GM19468 (cell line): ENCODE measurements at regions not wholly inside any gene's neighbourhood (a gene's known extent, or its start where the extent isn't known, plus 50 kb on each side); places are given as distances from the start of the nearest gene placed in this dataset.

Experiments
- ATAC-seq: cut with Tn5 transposase; IDR thresholded peaks from one replicate; pipeline ENCODE4 v1.9.1; 2021; ENCODE audit warnings: mild to moderate bottlenecking, moderate library complexity, moderate number of reproducible peaks; ENCODE audit not compliant: unreplicated experiment; ENCODE audit errors: extremely low read depth

- peak; percentile 27 for ATAC-seq
Measured at GRCh38 chr2:195029804-195030654, 627.0 kb upstream of the SLC39A10 start.

- no peak for ATAC-seq
Measured at GRCh38 chr2:195027947-195028346, 629.1 kb upstream of the SLC39A10 start.

GRCh38 chr2:195026261-195026660 is 630.8 kb upstream of the SLC39A10 start:
- ATAC-seq = no peak

- no peak for ATAC-seq
Measured at GRCh38 chr2:195022508-195022830, 634.6 kb upstream of the SLC39A10 start.

GRCh38 chr2:195021711-195022507 is 635.1 kb upstream of the SLC39A10 start:
- peak; percentile 66 for ATAC-seq

- ATAC-seq = no peak
Measured at GRCh38 chr2:195018462-195018861, 638.6 kb upstream of the SLC39A10 start.

GRCh38 chr2:195017890-195018289 is 639.1 kb upstream of the SLC39A10 start:
- no peak for ATAC-seq

GRCh38 chr2:195016841-195017240 is 640.2 kb upstream of the SLC39A10 start:
- no peak for ATAC-seq

GRCh38 chr2:195009202-195009601 is 647.8 kb upstream of the SLC39A10 start:
- ATAC-seq = no peak

- ATAC-seq = no peak
Measured at GRCh38 chr2:195006856-195007255, 650.2 kb upstream of the SLC39A10 start.

GRCh38 chr2:195003881-195004471 is 653.0 kb upstream of the SLC39A10 start:
- no peak for ATAC-seq

GRCh38 chr2:195001924-195002323 is 655.1 kb upstream of the SLC39A10 start:
- ATAC-seq = no peak

GRCh38 chr2:194999771-195000170 is 657.3 kb upstream of the SLC39A10 start:
- ATAC-seq = no peak

- no peak for ATAC-seq
Measured at GRCh38 chr2:194992648-194993047, 664.4 kb upstream of the SLC39A10 start.

- no peak for ATAC-seq
Measured at GRCh38 chr2:194985258-194985657, 671.8 kb upstream of the SLC39A10 start.

- ATAC-seq = no peak
Measured at GRCh38 chr2:194962254-194962653, 694.8 kb upstream of the SLC39A10 start.

GRCh38 chr2:194954218-194954617 is 702.8 kb upstream of the SLC39A10 start:
- no peak for ATAC-seq

- no peak for ATAC-seq
Measured at GRCh38 chr2:194946826-194947225, 710.2 kb upstream of the SLC39A10 start.

- ATAC-seq = no peak
Measured at GRCh38 chr2:194938066-194938465, 719.0 kb upstream of the SLC39A10 start.

GRCh38 chr2:194927489-194927888 is 729.5 kb upstream of the SLC39A10 start:
- no peak for ATAC-seq

GRCh38 chr2:194926873-194927272 is 730.2 kb upstream of the SLC39A10 start:
- no peak for ATAC-seq
